ENCODE measurements at regions not wholly inside any gene's neighbourhood (a gene's known extent, or its start where the extent isn't known, plus 50 kb on each side); places are given as distances from the start of the nearest gene placed in this dataset.

GRCh38 chr11:15852179-15852578 is 504.2 kb downstream of the SOX6 start:
- TF ChIP-seq CTCF (IDR thresholded peaks at IDR 0.05), result peak in 1 of 4 experiments; percentile 32
- no peak for TF ChIP-seq POLR2AphosphoS5 (IDR thresholded peaks at IDR 0.05)
- TF ChIP-seq POLR2A (IDR thresholded peaks at IDR 0.05), result no peak
